ENCODE measurements at regions not wholly inside any gene's neighbourhood (a gene's known extent, or its start where the extent isn't known, plus 50 kb on each side); places are given as distances from the start of the nearest gene placed in this dataset.
"Not testable (repeated sequence)": the region's sequence is repeated elsewhere in the genome, so short reads cannot be mapped to it uniquely, and the experiment has no call there.

- no peak for DNase-seq
These were observed 515.5 kb upstream of the AGA start for GRCh38 chr4:177957596-177958360.

- DNase-seq = no peak
These were observed 518.3 kb upstream of the AGA start for GRCh38 chr4:177960566-177960965.

- DNase-seq = no peak
These were observed 519.6 kb upstream of the AGA start for GRCh38 chr4:177961761-177962380.

GRCh38 chr4:177964061-177964460 lies 521.8 kb upstream of the AGA start:
- no peak for DNase-seq

GRCh38 chr4:177964693-177965168 lies 522.5 kb upstream of the AGA start:
- no peak for DNase-seq

- DNase-seq = no peak
These were observed 525.1 kb upstream of the AGA start for GRCh38 chr4:177967328-177967727.

- no peak for DNase-seq
These were observed 526.7 kb upstream of the AGA start for GRCh38 chr4:177968817-177969442.

GRCh38 chr4:177974461-177974860 lies 532.2 kb upstream of the AGA start:
- DNase-seq = no peak

- DNase-seq = no peak
These were observed 533.2 kb upstream of the AGA start for GRCh38 chr4:177975315-177975987.

GRCh38 chr4:177986236-177986635 lies 544.0 kb upstream of the AGA start:
- no peak for DNase-seq

- no peak for DNase-seq
These were observed 545.7 kb upstream of the AGA start for GRCh38 chr4:177987896-177988295.

- no peak for DNase-seq
These were observed 547.4 kb upstream of the AGA start for GRCh38 chr4:177989503-177990201.

- no peak for DNase-seq
These were observed 560.9 kb upstream of the AGA start for GRCh38 chr4:178003098-178003657.

GRCh38 chr4:178010596-178010995 lies 568.4 kb upstream of the AGA start:
- DNase-seq = no peak

GRCh38 chr4:178015046-178015445 lies 572.8 kb upstream of the AGA start:
- not testable (repeated sequence) for DNase-seq

GRCh38 chr4:178026999-178027398 lies 584.8 kb upstream of the AGA start:
- no peak for DNase-seq

- no peak for DNase-seq
These were observed 585.6 kb upstream of the AGA start for GRCh38 chr4:178027796-178028195.

GRCh38 chr4:178028481-178028880 lies 586.2 kb upstream of the AGA start:
- DNase-seq = no peak

- no peak for DNase-seq
These were observed 595.4 kb upstream of the AGA start for GRCh38 chr4:178037459-178038214.

- no peak for DNase-seq
These were observed 614.8 kb upstream of the AGA start for GRCh38 chr4:178056996-178057395.

GRCh38 chr4:178063568-178063967 lies 621.3 kb upstream of the AGA start:
- DNase-seq = no peak
